Panc1 (cell line): ENCODE measurements at regions not wholly inside any gene's neighbourhood (a gene's known extent, or its start where the extent isn't known, plus 50 kb on each side); places are given as distances from the start of the nearest gene placed in this dataset.

Experiments
- ATAC-seq: fragments of 200-7000 bp; cut with Tn5 transposase; 2 replicates; pipeline ENCODE4 v1.9.1; 2020; ENCODE audit warnings: mild to moderate bottlenecking, moderate library complexity
- BruUV-seq: library from RNA; stranded (reverse); fragments of 400-500 nt; replicated peaks from 2 replicates; lab custom pipeline; 2021; lab: Mats Ljungman, UMichigan
- CTCF ChIA-PET: fragments of 300-600 bp; sonication (Branson Sonifier 250); formaldehyde crosslinking; loops from one replicate; lab custom pipeline; 2022; ENCODE audit warnings: antibody characterized with exemption; lab: Charles Lee
- POLR2A ChIA-PET: fragments of 300-600 bp; sonication (Branson Sonifier 250); formaldehyde crosslinking; loops from one replicate; lab custom pipeline; 2022; ENCODE audit warnings: antibody characterized with exemption; lab: Charles Lee
- DNase-seq: peaks from one replicate; pipeline ENCODE4 v3.0.0-alpha.2; 2010; ENCODE audit warnings: low read depth, low spot score
- H3K27ac ChIP-seq: 2 replicates; pipeline ENCODE4 v1.5.1; 2011; ENCODE audit warnings: mild to moderate bottlenecking, low read length, inconsistent platforms
- H3K27me3 ChIP-seq: fragments of 200-500 bp; sonication (Bioruptor generic); 2 replicates; pipeline ENCODE4 v1.6.0; 2014; ENCODE audit warnings: low read length, inconsistent platforms; ENCODE audit not compliant: control insufficient read depth, insufficient read depth
- H3K36me3 ChIP-seq: fragments of 200-500 bp; sonication (Bioruptor generic); 2 replicates; pipeline ENCODE4 v1.5.1; 2014; ENCODE audit warnings: inconsistent platforms, mild to moderate bottlenecking, low read length, moderate library complexity; ENCODE audit not compliant: control insufficient read depth, insufficient read depth
- H3K4me1 ChIP-seq: 2 replicates; pipeline ENCODE4 v1.5.1; 2011; ENCODE audit warnings: inconsistent platforms, mild to moderate bottlenecking, low read length, moderate library complexity; ENCODE audit not compliant: control insufficient read depth, insufficient read depth
- H3K4me3 ChIP-seq, 2 experiments: 2 replicates each; pipeline ENCODE4 v1.5.1; 2011 to 2012; ENCODE audit warnings: low read depth in 2 of 2, low read length in 2 of 2, mild to moderate bottlenecking in 2 of 2, inconsistent platforms in 1 of 2, moderate library complexity in 1 of 2
- H3K9me3 ChIP-seq: fragments of 200-500 bp; sonication (Bioruptor generic); 2 replicates; pipeline ENCODE4 v1.5.1; 2014; ENCODE audit warnings: low read depth, mild to moderate bottlenecking, inconsistent platforms, low read length, moderate library complexity; ENCODE audit not compliant: control insufficient read depth, insufficient read depth
- POLR2AphosphoS5 ChIP-seq: IDR thresholded peaks from 2 replicates; pipeline ENCODE4 v1.6.1; 2012; ENCODE audit warnings: mild to moderate bottlenecking, low read depth, low read length, moderate library complexity
- SIN3A ChIP-seq: IDR thresholded peaks from 2 replicates; pipeline ENCODE4 v1.6.1; 2012; ENCODE audit warnings: low read depth, mild to moderate bottlenecking, low read length, moderate library complexity, borderline replicate concordance; ENCODE audit not compliant: insufficient read depth
- TCF7L2 ChIP-seq: IDR thresholded peaks from 2 replicates; pipeline ENCODE4 v1.6.1; 2011; ENCODE audit warnings: mild to moderate bottlenecking, low read depth, low read length, inconsistent platforms
- in situ Hi-C: cut with HindIII; loops from 2 replicates; pipeline ENCODE4 v1.10.0; 2016; ENCODE audit warnings: low sequenced_read_pairs, low pct_unique_long_range_greater_than_20kb
- intact Hi-C: fragments of 100-400 bp; cut with micrococcal nuclease; formaldehyde crosslinking; loops from one replicate; pipeline ENCODE4 v1.10.0; 2022; ENCODE audit not compliant: unreplicated experiment
- TF ChIP-seq, protein P1 (sequence below): fragments of 450-650 bp; IDR thresholded peaks from 2 replicates; pipeline ENCODE4 v1.5.1; 2017; ENCODE audit warnings: mild to moderate bottlenecking
- TF ChIP-seq, protein P2 (sequence below), 2 experiments: IDR thresholded peaks; 2 replicates each; pipeline ENCODE4 v1.6.1; 2011 to 2012; ENCODE audit warnings: low read depth in 2 of 2, control low read depth in 1 of 2, low read length in 1 of 2, mild to moderate bottlenecking in 1 of 2, moderate library complexity in 1 of 2; ENCODE audit not compliant: insufficient read depth in 1 of 2

GRCh38 chr20:22339091-22339881 lies 245.1 kb downstream of the FOXA2 start:
- peak overlapping the region in 1 of 2 experiments; percentile 6; a peak in 1 of 4 replicates for H3K4me3 ChIP-seq
- ChIA-PET POLR2A (no interaction called here), CTCF (interaction anchor here (0.6 to 2.2 kb wide), 6 partner anchors 141 to 1011 kb away, joined by 3 to 17 read pairs (median 6); no protein-coding TSS in a partner anchor)
- H3K9me3 ChIP-seq, result no peaks in the 10 kb centered on the region
- peak overlapping the region; percentile 48 for H3K27ac ChIP-seq
- in situ Hi-C loops, result no loop called here
- TF ChIP-seq, protein P1, sequence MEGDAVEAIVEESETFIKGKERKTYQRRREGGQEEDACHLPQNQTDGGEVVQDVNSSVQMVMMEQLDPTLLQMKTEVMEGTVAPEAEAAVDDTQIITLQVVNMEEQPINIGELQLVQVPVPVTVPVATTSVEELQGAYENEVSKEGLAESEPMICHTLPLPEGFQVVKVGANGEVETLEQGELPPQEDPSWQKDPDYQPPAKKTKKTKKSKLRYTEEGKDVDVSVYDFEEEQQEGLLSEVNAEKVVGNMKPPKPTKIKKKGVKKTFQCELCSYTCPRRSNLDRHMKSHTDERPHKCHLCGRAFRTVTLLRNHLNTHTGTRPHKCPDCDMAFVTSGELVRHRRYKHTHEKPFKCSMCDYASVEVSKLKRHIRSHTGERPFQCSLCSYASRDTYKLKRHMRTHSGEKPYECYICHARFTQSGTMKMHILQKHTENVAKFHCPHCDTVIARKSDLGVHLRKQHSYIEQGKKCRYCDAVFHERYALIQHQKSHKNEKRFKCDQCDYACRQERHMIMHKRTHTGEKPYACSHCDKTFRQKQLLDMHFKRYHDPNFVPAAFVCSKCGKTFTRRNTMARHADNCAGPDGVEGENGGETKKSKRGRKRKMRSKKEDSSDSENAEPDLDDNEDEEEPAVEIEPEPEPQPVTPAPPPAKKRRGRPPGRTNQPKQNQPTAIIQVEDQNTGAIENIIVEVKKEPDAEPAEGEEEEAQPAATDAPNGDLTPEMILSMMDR, result peak; percentile 76
- TF ChIP-seq, protein P2, sequence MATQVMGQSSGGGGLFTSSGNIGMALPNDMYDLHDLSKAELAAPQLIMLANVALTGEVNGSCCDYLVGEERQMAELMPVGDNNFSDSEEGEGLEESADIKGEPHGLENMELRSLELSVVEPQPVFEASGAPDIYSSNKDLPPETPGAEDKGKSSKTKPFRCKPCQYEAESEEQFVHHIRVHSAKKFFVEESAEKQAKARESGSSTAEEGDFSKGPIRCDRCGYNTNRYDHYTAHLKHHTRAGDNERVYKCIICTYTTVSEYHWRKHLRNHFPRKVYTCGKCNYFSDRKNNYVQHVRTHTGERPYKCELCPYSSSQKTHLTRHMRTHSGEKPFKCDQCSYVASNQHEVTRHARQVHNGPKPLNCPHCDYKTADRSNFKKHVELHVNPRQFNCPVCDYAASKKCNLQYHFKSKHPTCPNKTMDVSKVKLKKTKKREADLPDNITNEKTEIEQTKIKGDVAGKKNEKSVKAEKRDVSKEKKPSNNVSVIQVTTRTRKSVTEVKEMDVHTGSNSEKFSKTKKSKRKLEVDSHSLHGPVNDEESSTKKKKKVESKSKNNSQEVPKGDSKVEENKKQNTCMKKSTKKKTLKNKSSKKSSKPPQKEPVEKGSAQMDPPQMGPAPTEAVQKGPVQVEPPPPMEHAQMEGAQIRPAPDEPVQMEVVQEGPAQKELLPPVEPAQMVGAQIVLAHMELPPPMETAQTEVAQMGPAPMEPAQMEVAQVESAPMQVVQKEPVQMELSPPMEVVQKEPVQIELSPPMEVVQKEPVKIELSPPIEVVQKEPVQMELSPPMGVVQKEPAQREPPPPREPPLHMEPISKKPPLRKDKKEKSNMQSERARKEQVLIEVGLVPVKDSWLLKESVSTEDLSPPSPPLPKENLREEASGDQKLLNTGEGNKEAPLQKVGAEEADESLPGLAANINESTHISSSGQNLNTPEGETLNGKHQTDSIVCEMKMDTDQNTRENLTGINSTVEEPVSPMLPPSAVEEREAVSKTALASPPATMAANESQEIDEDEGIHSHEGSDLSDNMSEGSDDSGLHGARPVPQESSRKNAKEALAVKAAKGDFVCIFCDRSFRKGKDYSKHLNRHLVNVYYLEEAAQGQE (IDR thresholded peaks at IDR 0.05; ENCODE audit: insufficient read depth in 1 of 2, low read depth in 2 of 2, low read length in 1 of 2), result no peak
- no peak for TF ChIP-seq TCF7L2
- no peak for TF ChIP-seq POLR2AphosphoS5
- H3K36me3 ChIP-seq, result no peaks in the 10 kb centered on the region
- peaks cover 20% of the 10 kb centered on the region for H3K4me1 ChIP-seq
- BruUV-seq, result no TSS peak
- intact Hi-C loops, result loop anchor here (1.0 to 10.0 kb wide), 4 partner anchors 93 to 1006 kb away; no protein-coding TSS in a partner anchor
- DNase-seq (peak; percentile 84), ATAC-seq (peak; percentile 83)
- no peaks in the 10 kb centered on the region for H3K27me3 ChIP-seq

- Histone ChIP-seq H3K36me3 (no peaks in the 10 kb centered on the region), H3K4me3 (no peak overlapping the region), H3K27me3 (peaks cover 6% of the 10 kb centered on the region; the same call in 1 of the 2 replicates), H3K4me1 (peaks cover 20% of the 10 kb centered on the region), H3K27ac (no peak overlapping the region), H3K9me3 (no peaks in the 10 kb centered on the region)
- ATAC-seq (no peak), DNase-seq (no peak)
- TF ChIP-seq TCF7L2, result no peak
- TF ChIP-seq, protein P2 (IDR thresholded peaks at IDR 0.05; ENCODE audit: insufficient read depth in 1 of 2, low read depth in 2 of 2, low read length in 1 of 2), result no peak
- TF ChIP-seq, protein P1, result no peak
- no peak for TF ChIP-seq SIN3A
- no peak for TF ChIP-seq POLR2AphosphoS5
- in situ Hi-C loops (no loop called here), intact Hi-C loops (loop anchor here (5.0 to 10.0 kb wide), 3 partner anchors 94 to 1007 kb away; no protein-coding TSS in a partner anchor)
- POLR2A ChIA-PET, result interaction anchor here (0.6 kb wide), 1 partner anchor 264 kb away, joined by 9 read pairs; no protein-coding TSS in a partner anchor
- CTCF ChIA-PET, result interaction anchor here (0.9 to 2.2 kb wide), 5 partner anchors 249 to 1003 kb away, joined by 3 to 17 read pairs (median 5); no protein-coding TSS in a partner anchor
- no TSS peak for BruUV-seq
These were observed 246.1 kb downstream of the FOXA2 start for GRCh38 chr20:22338140-22338708.
